NB4 (cell line): ENCODE measurements at regions not wholly inside any gene's neighbourhood (a gene's known extent, or its start where the extent isn't known, plus 50 kb on each side); places are given as distances from the start of the nearest gene placed in this dataset.
"Not testable (repeated sequence)": the region's sequence is repeated elsewhere in the genome, so short reads cannot be mapped to it uniquely, and the experiment has no call there.

Source experiments
- DNase-seq: peaks from one replicate; pipeline ENCODE4 v3.0.0; 2010; ENCODE audit warnings: low read depth
- H3K4me3 ChIP-seq: one replicate; pipeline ENCODE4 v1.5.1; 2011; ENCODE audit warnings: mild to moderate bottlenecking, low read depth, low read length, moderate library complexity
- CTCF ChIP-seq: IDR thresholded peaks from one replicate; pipeline ENCODE4 v1.5.1; 2012; ENCODE audit warnings: low read depth, low read length
- MAX ChIP-seq: IDR thresholded peaks from 2 replicates; pipeline ENCODE4 v1.6.1; 2011; ENCODE audit warnings: low read depth, low read length
- MYC ChIP-seq: IDR thresholded peaks from 2 replicates; pipeline ENCODE4 v1.6.1; 2011; ENCODE audit warnings: low read depth, low read length
- POLR2A ChIP-seq: IDR thresholded peaks from 2 replicates; pipeline ENCODE4 v1.6.1; 2011; ENCODE audit warnings: mild to moderate bottlenecking; ENCODE audit not compliant: insufficient read length; ENCODE audit errors: extremely low read depth

GRCh38 chr2:67323209-67323991 is 73.7 kb upstream of the ETAA1 start:
- TF ChIP-seq MYC, result no peak
- TF ChIP-seq POLR2A, result no peak
- TF ChIP-seq CTCF, result no peak
- TF ChIP-seq MAX, result no peak
- no peak for DNase-seq

GRCh38 chr2:67329513-67329912 is 67.6 kb upstream of the ETAA1 start:
- no peak for TF ChIP-seq POLR2A
- TF ChIP-seq MAX, result no peak
- no peak for TF ChIP-seq MYC
- TF ChIP-seq CTCF, result no peak
- no peak for DNase-seq
- no peak overlapping the region for H3K4me3 ChIP-seq

More at GRCh38 chr2:67323209-67323991, 73.7 kb upstream of the ETAA1 start:
- H3K4me3 ChIP-seq, result no peak overlapping the region

GRCh38 chr2:67329951-67330350 is 67.2 kb upstream of the ETAA1 start:
- TF ChIP-seq MYC (no peak), POLR2A (no peak), MAX (no peak), CTCF (no peak)
- DNase-seq, result no peak
- no peak overlapping the region for H3K4me3 ChIP-seq

GRCh38 chr2:67331419-67332086 is 65.6 kb upstream of the ETAA1 start:
- not testable (repeated sequence) for DNase-seq, H3K4me3 ChIP-seq

GRCh38 chr2:67337903-67338302 is 59.2 kb upstream of the ETAA1 start:
- TF ChIP-seq CTCF, result no peak
- no peak for TF ChIP-seq POLR2A
- TF ChIP-seq MYC, result no peak
- TF ChIP-seq MAX, result no peak
- no peak for DNase-seq
- no peak overlapping the region for H3K4me3 ChIP-seq

GRCh38 chr2:67338601-67339233 is 58.4 kb upstream of the ETAA1 start:
- TF ChIP-seq MYC, result no peak
- no peak for TF ChIP-seq CTCF
- TF ChIP-seq MAX, result no peak
- TF ChIP-seq POLR2A, result no peak
- no peak for DNase-seq
- no peak overlapping the region for H3K4me3 ChIP-seq
